ENCODE measurements at regions not wholly inside any gene's neighbourhood (a gene's known extent, or its start where the extent isn't known, plus 50 kb on each side); places are given as distances from the start of the nearest gene placed in this dataset.

DNA sequence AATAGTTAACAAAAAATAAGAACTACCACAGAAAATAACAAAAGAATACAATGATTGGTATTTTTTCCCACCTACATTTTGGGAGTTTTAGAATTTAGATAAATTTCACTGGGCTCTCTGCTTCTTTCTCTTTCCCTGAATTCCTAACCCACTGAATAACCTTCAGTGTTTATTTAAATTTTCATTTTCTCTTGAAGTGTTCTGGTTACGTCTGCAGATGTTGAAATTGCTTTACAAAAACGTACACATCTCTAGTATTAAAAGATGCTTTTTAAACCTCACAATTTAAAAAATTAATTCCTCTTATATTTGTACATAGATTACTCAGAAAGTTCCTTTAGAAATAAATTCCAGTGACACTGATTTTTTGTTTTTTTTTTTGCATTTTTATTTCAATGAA lies 158.7 kb upstream of the TUT7 start:
- no peak for TF ChIP-seq POLR2A (IDR thresholded peaks at IDR 0.05)
- TF ChIP-seq, protein P1, sequence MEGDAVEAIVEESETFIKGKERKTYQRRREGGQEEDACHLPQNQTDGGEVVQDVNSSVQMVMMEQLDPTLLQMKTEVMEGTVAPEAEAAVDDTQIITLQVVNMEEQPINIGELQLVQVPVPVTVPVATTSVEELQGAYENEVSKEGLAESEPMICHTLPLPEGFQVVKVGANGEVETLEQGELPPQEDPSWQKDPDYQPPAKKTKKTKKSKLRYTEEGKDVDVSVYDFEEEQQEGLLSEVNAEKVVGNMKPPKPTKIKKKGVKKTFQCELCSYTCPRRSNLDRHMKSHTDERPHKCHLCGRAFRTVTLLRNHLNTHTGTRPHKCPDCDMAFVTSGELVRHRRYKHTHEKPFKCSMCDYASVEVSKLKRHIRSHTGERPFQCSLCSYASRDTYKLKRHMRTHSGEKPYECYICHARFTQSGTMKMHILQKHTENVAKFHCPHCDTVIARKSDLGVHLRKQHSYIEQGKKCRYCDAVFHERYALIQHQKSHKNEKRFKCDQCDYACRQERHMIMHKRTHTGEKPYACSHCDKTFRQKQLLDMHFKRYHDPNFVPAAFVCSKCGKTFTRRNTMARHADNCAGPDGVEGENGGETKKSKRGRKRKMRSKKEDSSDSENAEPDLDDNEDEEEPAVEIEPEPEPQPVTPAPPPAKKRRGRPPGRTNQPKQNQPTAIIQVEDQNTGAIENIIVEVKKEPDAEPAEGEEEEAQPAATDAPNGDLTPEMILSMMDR (IDR thresholded peaks at IDR 0.05): no peak
- TF ChIP-seq EP300 (IDR thresholded peaks at IDR 0.05): no peak
- TF ChIP-seq POLR2AphosphoS5 (IDR thresholded peaks at IDR 0.05): no peak
